OCI-LY3 (cell line): ENCODE measurements at regions not wholly inside any gene's neighbourhood (a gene's known extent, or its start where the extent isn't known, plus 50 kb on each side); places are given as distances from the start of the nearest gene placed in this dataset.

ENCODE experiments used
- CTCF ChIP-seq: fragments of 200-600, 300-600 bp; sonication (generic); IDR thresholded peaks from 2 replicates; pipeline ENCODE4 v1.5.1; 2014; ENCODE audit warnings: antibody characterized with exemption, low read length, low read depth
- EZH2phosphoT487 ChIP-seq: fragments of 200-600 bp; shearing (Covaris generic); IDR thresholded peaks from 2 replicates; pipeline ENCODE4 v1.6.1; 2018; ENCODE audit warnings: antibody characterized with exemption, mixed run types, low read depth

DNA sequence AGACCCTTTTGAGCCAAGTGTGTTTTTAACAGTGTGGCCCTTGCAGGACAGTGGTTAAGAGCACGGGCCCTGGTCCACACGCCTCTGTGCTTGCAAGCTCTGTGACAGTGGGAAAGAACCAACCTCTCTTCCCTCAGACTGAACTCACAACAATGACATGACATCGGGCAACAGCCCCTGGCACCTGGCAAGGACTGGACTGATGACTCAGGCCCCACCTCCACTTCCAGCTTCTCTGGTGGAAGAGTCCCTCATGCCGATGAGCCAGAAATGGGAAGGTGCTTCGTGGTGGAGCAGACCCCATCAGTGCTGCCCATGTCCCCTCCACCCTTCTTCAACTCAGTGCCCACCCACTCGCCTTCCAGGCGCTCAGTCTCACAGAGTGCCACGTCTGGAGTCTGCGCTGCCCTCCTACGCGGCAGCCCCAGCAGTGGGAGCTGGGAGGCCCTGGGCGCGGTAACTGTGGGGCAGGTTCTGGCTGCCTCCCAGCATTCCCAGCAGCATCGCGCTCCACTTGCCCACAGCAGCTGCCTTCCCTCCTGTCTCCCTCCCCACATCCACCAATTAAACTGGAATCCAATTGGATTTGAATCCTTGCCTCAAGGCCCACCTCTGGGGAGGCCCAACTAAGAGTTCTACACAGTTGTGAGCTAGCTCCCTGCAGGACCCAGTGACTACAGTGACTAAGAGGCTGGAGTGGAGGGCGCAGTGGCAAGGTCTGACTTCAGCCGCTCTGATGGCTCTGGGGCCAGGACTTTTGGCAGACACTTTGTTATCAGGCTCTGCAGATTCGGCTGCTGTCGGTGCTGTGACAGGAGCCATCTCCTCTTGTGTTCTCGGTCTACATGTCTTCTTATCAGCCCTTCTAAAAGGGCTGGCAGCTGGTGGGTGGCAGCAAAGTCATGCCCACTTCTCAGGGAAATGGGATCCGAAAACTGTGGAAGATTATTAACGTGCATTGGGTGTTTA lies 156.8 kb upstream of the MLN start:
- TF ChIP-seq CTCF (no peak), EZH2phosphoT487 (no peak)
